ENCODE measurements at regions not wholly inside any gene's neighbourhood (a gene's known extent, or its start where the extent isn't known, plus 50 kb on each side); places are given as distances from the start of the nearest gene placed in this dataset.

DNA sequence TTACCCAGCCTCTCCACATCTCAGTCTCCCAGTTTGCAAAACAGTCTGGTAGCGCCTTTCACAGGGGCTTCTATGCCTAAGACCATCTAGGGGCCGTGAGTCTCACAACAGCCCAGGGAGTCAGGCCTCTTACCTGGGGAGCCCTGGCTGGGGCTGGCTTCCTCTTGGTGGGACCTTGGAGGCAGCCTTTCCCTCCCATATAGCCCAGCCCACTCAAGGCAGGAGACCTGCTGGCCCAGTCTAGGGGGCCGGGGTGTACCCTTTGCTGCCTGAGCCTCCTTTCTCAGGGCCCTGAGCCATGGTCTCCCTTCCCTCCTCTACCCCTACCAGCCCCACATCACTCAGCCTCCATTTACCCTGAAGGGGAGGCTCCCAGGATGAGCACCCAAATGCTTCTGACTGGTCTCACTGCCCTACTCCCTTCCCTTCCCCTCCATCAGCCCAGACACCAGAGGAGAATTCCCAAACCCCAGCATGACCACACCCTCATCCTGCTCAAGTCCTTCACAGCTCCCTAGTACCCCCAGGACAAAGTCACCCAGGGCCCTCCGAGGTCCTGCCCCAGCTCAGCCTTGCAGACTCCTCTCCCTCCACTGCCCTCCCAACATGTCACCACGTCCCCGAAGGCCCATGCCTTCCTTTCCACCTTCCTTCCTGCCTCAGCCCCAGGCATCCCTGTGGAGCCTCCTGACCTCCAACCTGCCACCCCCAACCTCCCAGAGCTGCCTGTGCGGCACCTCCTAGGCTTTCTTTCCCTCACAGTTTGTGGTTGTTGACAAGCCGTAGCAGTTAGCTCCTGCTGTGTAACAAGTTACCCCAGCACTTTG lies 55.3 kb downstream of the BARX1 start:
- no peak for ATAC-seq
- CTCF ChIA-PET: no interaction called here
- BruUV-seq (replicated peaks): no TSS peak

DNA sequence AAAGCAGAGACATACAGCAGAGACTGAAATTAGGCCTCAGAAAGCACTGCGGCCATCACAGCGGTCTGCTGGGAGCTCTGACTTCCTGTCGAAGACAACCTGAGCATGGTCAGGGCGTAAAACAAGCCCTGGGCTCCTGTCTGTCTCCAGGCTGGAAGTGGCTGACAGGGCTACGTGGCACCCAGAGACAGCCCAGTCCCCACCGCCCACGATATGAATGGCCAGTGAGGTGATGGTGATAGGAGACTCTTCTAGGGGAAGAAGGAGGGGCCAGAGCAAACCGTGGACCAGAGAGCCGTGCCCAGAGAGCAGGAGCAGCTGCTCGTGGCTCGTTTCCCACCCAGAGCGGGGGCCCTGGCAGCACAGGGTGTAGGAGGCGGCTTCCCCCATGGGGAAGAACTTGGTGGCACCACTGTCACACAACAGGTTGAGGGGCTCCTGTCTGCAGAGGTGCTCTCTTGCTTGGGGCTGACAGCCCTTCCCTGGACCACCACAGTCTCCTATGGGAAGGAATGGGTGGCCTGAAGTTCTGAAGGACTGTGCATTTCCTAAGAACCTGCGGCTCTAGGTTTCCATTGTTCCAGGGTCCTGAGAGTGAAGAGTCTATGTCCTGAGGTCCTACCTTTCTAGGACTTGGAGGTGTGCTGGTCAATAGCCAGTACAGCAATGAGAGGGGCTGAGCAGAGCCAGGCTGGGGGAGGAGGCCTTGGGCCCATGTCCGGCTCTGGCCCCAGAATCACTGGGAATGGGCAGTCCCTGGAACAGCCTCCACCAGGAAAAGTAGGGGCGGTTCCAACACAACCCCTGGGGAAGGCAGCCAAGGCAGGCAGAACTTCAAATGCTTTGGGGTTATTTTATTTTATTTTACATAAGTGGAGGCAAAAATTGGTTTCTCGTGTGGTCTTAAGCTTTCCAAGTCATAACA lies 56.4 kb downstream of the BARX1 start:
- intact Hi-C loops (cut with micrococcal nuclease; ENCODE audit: unreplicated experiment) (no loop called here), in situ Hi-C loops (cut with HindIII; ENCODE audit: low pct_unique_long_range_greater_than_20kb, low sequenced_read_pairs) (no loop called here)
- Histone ChIP-seq H3K9me3 (ENCODE audit: control insufficient read depth, insufficient read depth, low read depth, low read length) (no peaks in the 10 kb centered on the region), H3K27me3 (ENCODE audit: control insufficient read depth, insufficient read depth, low read length) (no peaks in the 10 kb centered on the region), H3K4me1 (ENCODE audit: control insufficient read depth, insufficient read depth, low read length) (no peaks in the 10 kb centered on the region), H3K4me3 (ENCODE audit: low read depth in 2 of 2, low read length in 2 of 2) (no peak overlapping the region), H3K36me3 (ENCODE audit: control insufficient read depth, insufficient read depth, low read length) (no peaks in the 10 kb centered on the region), H3K27ac (ENCODE audit: low read length) (no peak overlapping the region)
- no peak for TF ChIP-seq SIN3A (IDR thresholded peaks at IDR 0.05; ENCODE audit: borderline replicate concordance, insufficient read depth, low read depth, low read length)
- no peak for TF ChIP-seq POLR2AphosphoS5 (IDR thresholded peaks at IDR 0.05; ENCODE audit: low read depth, low read length)
- no peak for TF ChIP-seq TCF7L2 (IDR thresholded peaks at IDR 0.05; ENCODE audit: low read depth, low read length)
- TF ChIP-seq, protein P1, sequence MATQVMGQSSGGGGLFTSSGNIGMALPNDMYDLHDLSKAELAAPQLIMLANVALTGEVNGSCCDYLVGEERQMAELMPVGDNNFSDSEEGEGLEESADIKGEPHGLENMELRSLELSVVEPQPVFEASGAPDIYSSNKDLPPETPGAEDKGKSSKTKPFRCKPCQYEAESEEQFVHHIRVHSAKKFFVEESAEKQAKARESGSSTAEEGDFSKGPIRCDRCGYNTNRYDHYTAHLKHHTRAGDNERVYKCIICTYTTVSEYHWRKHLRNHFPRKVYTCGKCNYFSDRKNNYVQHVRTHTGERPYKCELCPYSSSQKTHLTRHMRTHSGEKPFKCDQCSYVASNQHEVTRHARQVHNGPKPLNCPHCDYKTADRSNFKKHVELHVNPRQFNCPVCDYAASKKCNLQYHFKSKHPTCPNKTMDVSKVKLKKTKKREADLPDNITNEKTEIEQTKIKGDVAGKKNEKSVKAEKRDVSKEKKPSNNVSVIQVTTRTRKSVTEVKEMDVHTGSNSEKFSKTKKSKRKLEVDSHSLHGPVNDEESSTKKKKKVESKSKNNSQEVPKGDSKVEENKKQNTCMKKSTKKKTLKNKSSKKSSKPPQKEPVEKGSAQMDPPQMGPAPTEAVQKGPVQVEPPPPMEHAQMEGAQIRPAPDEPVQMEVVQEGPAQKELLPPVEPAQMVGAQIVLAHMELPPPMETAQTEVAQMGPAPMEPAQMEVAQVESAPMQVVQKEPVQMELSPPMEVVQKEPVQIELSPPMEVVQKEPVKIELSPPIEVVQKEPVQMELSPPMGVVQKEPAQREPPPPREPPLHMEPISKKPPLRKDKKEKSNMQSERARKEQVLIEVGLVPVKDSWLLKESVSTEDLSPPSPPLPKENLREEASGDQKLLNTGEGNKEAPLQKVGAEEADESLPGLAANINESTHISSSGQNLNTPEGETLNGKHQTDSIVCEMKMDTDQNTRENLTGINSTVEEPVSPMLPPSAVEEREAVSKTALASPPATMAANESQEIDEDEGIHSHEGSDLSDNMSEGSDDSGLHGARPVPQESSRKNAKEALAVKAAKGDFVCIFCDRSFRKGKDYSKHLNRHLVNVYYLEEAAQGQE (IDR thresholded peaks at IDR 0.05; ENCODE audit: insufficient read depth in 1 of 2, low read depth in 2 of 2, low read length in 1 of 2): no peak
- TF ChIP-seq CTCF (IDR thresholded peaks at IDR 0.05): no peak
- BruUV-seq (replicated peaks): no TSS peak
- ATAC-seq (no peak), DNase-seq (ENCODE audit: low read depth, low spot score) (no peak)
- CTCF ChIA-PET: no interaction called here
- POLR2A ChIA-PET: no interaction called here

More for the DNA sequence above, 55.3 kb downstream of the BARX1 start:
- POLR2A ChIA-PET: no interaction called here
- DNase-seq (ENCODE audit: low read depth, low spot score): no peak
- H3K27ac ChIP-seq (ENCODE audit: low read length): no peak overlapping the region
- H3K4me3 ChIP-seq (ENCODE audit: low read depth in 2 of 2, low read length in 2 of 2): no peak overlapping the region
- no peak for TF ChIP-seq TCF7L2 (IDR thresholded peaks at IDR 0.05; ENCODE audit: low read depth, low read length)
- TF ChIP-seq SIN3A (IDR thresholded peaks at IDR 0.05; ENCODE audit: borderline replicate concordance, insufficient read depth, low read depth, low read length): no peak
- TF ChIP-seq, protein P1 (IDR thresholded peaks at IDR 0.05; ENCODE audit: insufficient read depth in 1 of 2, low read depth in 2 of 2, low read length in 1 of 2): no peak
- TF ChIP-seq CTCF (IDR thresholded peaks at IDR 0.05): no peak
- TF ChIP-seq POLR2AphosphoS5 (IDR thresholded peaks at IDR 0.05; ENCODE audit: low read depth, low read length): no peak
- intact Hi-C loops (cut with micrococcal nuclease; ENCODE audit: unreplicated experiment) (no loop called here), in situ Hi-C loops (cut with HindIII; ENCODE audit: low pct_unique_long_range_greater_than_20kb, low sequenced_read_pairs) (no loop called here)
- no peaks in the 10 kb centered on the region for H3K27me3 ChIP-seq (ENCODE audit: control insufficient read depth, insufficient read depth, low read length)
- H3K9me3 ChIP-seq (ENCODE audit: control insufficient read depth, insufficient read depth, low read depth, low read length): no peaks in the 10 kb centered on the region
- no peaks in the 10 kb centered on the region for H3K4me1 ChIP-seq (ENCODE audit: control insufficient read depth, insufficient read depth, low read length)
- H3K36me3 ChIP-seq (ENCODE audit: control insufficient read depth, insufficient read depth, low read length): no peaks in the 10 kb centered on the region

All from Panc1 (cell line).